SU-DHL-6 (cell line): ENCODE measurements at regions not wholly inside any gene's neighbourhood (a gene's known extent, or its start where the extent isn't known, plus 50 kb on each side); places are given as distances from the start of the nearest gene placed in this dataset.

Source experiments
- H2AFZ ChIP-seq: fragments of 200-600 bp; sonication (generic); 2 replicates; pipeline ENCODE4 v1.6.1; 2014; ENCODE audit warnings: low read depth, mild to moderate bottlenecking, moderate library complexity, mixed read lengths, antibody characterized with exemption, low read length; ENCODE audit not compliant: severe bottlenecking
- H3F3A ChIP-seq: fragments of 200-600 bp; shearing (Covaris generic); 2 replicates; pipeline ENCODE4 v1.6.0; 2016; ENCODE audit warnings: antibody characterized with exemption, mild to moderate bottlenecking; ENCODE audit not compliant: insufficient read depth
- H3K27ac ChIP-seq: fragments of 200-600 bp; sonication (generic); 2 replicates; pipeline ENCODE4 v1.5.1; 2016; ENCODE audit warnings: low read depth, mild to moderate bottlenecking, low read length, moderate library complexity, mixed read lengths
- H3K27me3 ChIP-seq: fragments of 200-600 bp; sonication (generic), shearing (Covaris generic); 2 replicates; pipeline ENCODE4 v1.6.0; 2014; ENCODE audit warnings: mild to moderate bottlenecking, low read length
- H3K36me3 ChIP-seq: fragments of 200-600 bp; sonication (generic); 2 replicates; pipeline ENCODE4 v1.6.1; 2014; ENCODE audit warnings: mild to moderate bottlenecking, low read length, mixed read lengths
- H3K4me2 ChIP-seq: fragments of 300-600, 200-600 bp; shearing (Covaris generic), sonication (generic); 2 replicates; pipeline ENCODE4 v1.6.0; 2014; ENCODE audit warnings: low read length, low read depth, mild to moderate bottlenecking; ENCODE audit not compliant: poor library complexity, severe bottlenecking
- H3K4me3 ChIP-seq: fragments of 200-600 bp; sonication (generic); 2 replicates; pipeline ENCODE4 v1.5.1; 2014; ENCODE audit warnings: antibody characterized with exemption, low read length, mild to moderate bottlenecking, mixed read lengths; ENCODE audit not compliant: insufficient read depth, poor library complexity, severe bottlenecking
- H3K79me2 ChIP-seq: fragments of 200-600 bp; sonication (generic); 2 replicates; pipeline ENCODE4 v1.6.1; 2014; ENCODE audit warnings: mild to moderate bottlenecking, low read length, moderate library complexity; ENCODE audit not compliant: insufficient read depth
- H3K9ac ChIP-seq: fragments of 200-600 bp; sonication (generic); 2 replicates; pipeline ENCODE4 v1.7.0; 2014; ENCODE audit warnings: mild to moderate bottlenecking, low read length
- H3K9me2 ChIP-seq: fragments of 200-600 bp; sonication (generic); replicated peaks from 2 replicates; pipeline ENCODE4 v1.6.1; 2014; ENCODE audit warnings: low read length; ENCODE audit not compliant: insufficient read depth
- H3K9me3 ChIP-seq: fragments of 200-600 bp; sonication (generic); 2 replicates; pipeline ENCODE4 v1.6.1; 2014; ENCODE audit warnings: low read length, mixed read lengths; ENCODE audit not compliant: insufficient read depth
- H4K20me1 ChIP-seq: fragments of 200-600 bp; sonication (generic); 2 replicates; pipeline ENCODE4 v1.6.1; 2014; ENCODE audit warnings: low read depth, mild to moderate bottlenecking, antibody characterized with exemption, low read length, moderate library complexity, mixed read lengths
- CTCF ChIP-seq: fragments of 200-600 bp; sonication (generic); IDR thresholded peaks from one replicate; pipeline ENCODE4 v1.5.1; 2017; ENCODE audit warnings: antibody characterized with exemption, mild to moderate bottlenecking, low read length, moderate library complexity; ENCODE audit not compliant: insufficient read depth, poor library complexity, severe bottlenecking
- EZH2phosphoT487 ChIP-seq: fragments of 200-600 bp; sonication (generic), shearing (Covaris generic); conservative IDR thresholded peaks from 2 replicates; pipeline ENCODE4 v1.6.1; 2018; ENCODE audit warnings: mild to moderate bottlenecking, antibody characterized with exemption, low read length, moderate library complexity, mixed read lengths

GRCh38 chr16:55002419-55002818, 71.8 kb downstream of the IRX5 start:
- H3K9me2 ChIP-seq: no peaks in the 10 kb centered on the region

DNA sequence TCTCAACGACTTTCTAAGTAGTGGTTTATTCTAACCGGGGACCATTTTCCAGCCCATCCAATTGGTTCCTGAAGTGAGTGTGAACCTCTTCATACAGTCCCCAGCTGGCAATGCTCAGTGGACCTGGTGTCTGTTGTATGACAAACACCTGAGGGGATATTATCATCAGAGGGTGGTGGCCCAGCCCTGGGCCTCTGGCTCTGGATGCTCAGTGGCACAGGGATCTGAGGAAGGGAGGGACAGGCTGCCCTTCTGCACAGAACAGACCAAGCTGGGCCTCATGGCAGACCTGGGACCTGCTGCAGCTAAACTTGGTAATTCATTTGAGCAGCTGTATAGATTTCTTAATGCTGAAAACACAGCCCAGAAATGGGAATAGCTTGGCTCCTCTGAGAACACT, 72.6 kb downstream of the IRX5 start:
- Histone ChIP-seq H3K79me2 (no peaks in the 10 kb centered on the region), H3K9me3 (no peaks in the 10 kb centered on the region), H3K36me3 (no peaks in the 10 kb centered on the region), H3K27ac (no peak overlapping the region), H3F3A (no peaks in the 10 kb centered on the region), H2AFZ (no peak overlapping the region), H3K9ac (no peak overlapping the region), H3K9me2 (no peaks in the 10 kb centered on the region), H4K20me1 (no peaks in the 10 kb centered on the region), H3K4me2 (no peak overlapping the region), H3K27me3 (no peaks in the 10 kb centered on the region), H3K4me3 (no peak overlapping the region)
- TF ChIP-seq EZH2phosphoT487: no peak
- no peak for TF ChIP-seq CTCF

More at GRCh38 chr16:55002419-55002818, 71.8 kb downstream of the IRX5 start:
- Histone ChIP-seq H2AFZ (no peak overlapping the region), H3K27me3 (no peaks in the 10 kb centered on the region), H3K9ac (no peak overlapping the region), H3K27ac (no peak overlapping the region), H3K4me3 (no peak overlapping the region), H3K4me2 (no peak overlapping the region), H3K79me2 (no peaks in the 10 kb centered on the region), H3K9me3 (no peaks in the 10 kb centered on the region), H4K20me1 (no peaks in the 10 kb centered on the region), H3F3A (no peaks in the 10 kb centered on the region), H3K36me3 (no peaks in the 10 kb centered on the region)
- TF ChIP-seq EZH2phosphoT487 (no peak), CTCF (no peak)

DNA sequence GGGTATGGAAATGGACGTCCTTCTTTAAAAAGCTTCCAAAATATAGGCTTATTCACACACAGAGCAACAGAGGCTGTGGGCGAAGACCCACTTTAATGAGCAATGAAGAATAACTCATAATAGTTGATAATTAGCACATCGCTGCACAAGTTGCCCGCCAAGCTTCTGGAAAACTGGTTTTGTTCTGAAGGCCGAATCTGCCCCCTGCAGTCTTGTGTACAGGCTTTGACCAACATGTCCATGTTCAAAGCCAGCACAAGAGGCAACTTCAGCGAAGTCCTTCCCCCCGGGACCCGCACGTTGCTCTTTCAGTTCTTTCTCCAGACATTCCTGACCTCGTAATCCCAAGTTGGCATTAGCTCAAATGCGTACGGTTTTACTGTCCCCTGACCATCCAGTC, 73.3 kb downstream of the IRX5 start:
- H3K9ac ChIP-seq: no peak overlapping the region
- no peaks in the 10 kb centered on the region for H3K27me3 ChIP-seq
- H3F3A ChIP-seq: no peaks in the 10 kb centered on the region
- no peak overlapping the region for H2AFZ ChIP-seq
- H3K36me3 ChIP-seq: no peaks in the 10 kb centered on the region
- H3K4me2 ChIP-seq: no peak overlapping the region
- H3K4me3 ChIP-seq: no peak overlapping the region
- no peak overlapping the region for H3K27ac ChIP-seq
- H3K9me2 ChIP-seq: no peaks in the 10 kb centered on the region
- no peak for TF ChIP-seq CTCF
- no peak for TF ChIP-seq EZH2phosphoT487
- H4K20me1 ChIP-seq: no peaks in the 10 kb centered on the region
- H3K79me2 ChIP-seq: no peaks in the 10 kb centered on the region
- no peaks in the 10 kb centered on the region for H3K9me3 ChIP-seq
